GM18499 (cell line): ENCODE measurements at regions not wholly inside any gene's neighbourhood (a gene's known extent, or its start where the extent isn't known, plus 50 kb on each side); places are given as distances from the start of the nearest gene placed in this dataset.
"Not testable (repeated sequence)": the region's sequence is repeated elsewhere in the genome, so short reads cannot be mapped to it uniquely, and the experiment has no call there.

Experiments
- ATAC-seq: cut with Tn5 transposase; IDR thresholded peaks from one replicate; pipeline ENCODE4 v1.9.1; 2021; ENCODE audit warnings: moderate number of reproducible peaks; ENCODE audit not compliant: insufficient read depth, unreplicated experiment

DNA sequence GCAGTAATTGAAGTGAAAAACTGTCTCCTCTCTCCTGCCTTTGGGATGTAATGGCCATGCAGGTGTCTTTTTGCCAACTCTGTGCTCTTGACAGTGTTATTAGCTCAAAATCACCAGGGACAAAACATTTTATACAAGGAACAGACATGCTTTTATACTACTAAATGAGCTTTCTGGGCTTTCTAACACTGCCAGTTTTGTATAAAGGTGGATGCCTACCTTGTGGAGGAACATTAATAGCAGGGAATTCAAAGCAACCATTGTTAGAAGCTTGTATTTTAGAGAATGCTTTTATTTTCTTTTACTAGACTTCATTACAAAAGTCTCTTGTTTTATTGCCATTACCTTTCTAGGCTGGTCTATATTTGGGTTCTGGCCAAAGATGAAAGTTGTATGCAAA is 54.7 kb upstream of the ARSJ start:
- no peak for ATAC-seq

GRCh38 chr4:114036426-114036825 is 57.0 kb upstream of the ARSJ start:
- no peak for ATAC-seq

- ATAC-seq = no peak
These were observed 57.4 kb upstream of the ARSJ start for GRCh38 chr4:114036864-114037263.

- no peak for ATAC-seq
These were observed 58.5 kb upstream of the ARSJ start for GRCh38 chr4:114037988-114038387.

DNA sequence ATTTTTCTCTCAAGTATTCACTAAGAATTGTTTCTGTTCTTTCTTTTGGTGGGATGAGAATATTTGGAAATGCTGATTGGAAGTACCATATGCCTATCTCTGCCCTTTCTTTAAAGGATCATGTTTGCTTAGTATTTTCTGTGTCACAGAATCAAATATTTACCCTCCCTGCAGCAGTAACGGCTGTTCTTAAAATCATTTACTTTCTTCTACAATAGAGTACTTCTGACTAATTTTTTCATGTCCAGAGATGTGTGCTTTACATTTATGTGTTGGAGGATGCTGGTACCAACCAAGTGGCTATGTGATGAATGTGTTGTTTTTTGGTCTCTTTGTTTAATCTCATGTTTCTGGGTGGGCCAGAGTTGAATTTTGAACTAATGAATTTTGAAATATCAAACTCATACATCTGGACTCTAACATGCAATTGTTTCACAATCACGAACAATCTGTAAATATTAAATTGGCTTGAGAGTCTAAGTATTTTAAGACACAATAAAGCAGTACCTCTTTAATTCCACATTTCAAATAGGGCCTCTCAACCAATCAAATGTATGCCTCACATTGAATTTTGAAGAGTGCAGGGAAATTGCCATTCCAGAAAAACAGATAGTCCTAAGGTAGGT is 59.4 kb upstream of the ARSJ start:
- no peak for ATAC-seq

DNA sequence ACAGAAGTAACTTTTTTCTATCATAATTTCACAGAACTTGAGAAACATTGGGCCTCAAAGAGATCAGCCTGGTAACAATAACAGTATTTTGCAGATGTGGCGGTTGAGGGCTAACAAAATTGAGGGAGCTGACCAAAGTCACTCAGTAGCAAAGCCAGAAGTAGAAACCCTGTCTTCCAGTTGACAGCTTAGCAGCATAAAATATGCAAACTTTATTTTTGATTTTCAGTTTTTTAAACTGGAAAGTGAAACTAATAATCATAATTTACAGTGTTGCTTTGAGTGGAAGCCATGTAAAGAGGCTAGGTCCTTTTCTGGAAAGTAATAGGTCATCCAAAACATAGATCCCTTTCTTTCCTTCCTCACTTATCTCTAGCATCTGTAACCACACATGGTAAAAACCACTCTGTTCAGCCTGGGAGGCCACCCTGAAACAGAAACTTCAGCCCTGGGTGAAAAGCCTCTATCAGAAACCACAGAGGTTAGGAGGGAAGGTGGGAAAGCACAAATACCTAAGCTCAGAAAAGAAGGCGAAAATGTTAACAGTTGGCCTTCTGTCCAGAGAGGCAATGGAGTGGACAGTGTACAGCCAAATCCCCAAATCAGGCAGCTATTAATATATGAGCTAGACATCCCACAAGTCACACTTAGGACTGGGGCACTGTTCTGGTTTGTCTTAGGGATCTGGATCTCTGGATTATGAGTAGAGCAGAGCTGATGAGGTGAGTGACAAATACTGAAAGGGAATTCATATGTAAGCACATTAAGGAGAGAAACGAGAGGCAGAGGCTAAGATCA is 61.1 kb upstream of the ARSJ start:
- ATAC-seq = peak; percentile 75

DNA sequence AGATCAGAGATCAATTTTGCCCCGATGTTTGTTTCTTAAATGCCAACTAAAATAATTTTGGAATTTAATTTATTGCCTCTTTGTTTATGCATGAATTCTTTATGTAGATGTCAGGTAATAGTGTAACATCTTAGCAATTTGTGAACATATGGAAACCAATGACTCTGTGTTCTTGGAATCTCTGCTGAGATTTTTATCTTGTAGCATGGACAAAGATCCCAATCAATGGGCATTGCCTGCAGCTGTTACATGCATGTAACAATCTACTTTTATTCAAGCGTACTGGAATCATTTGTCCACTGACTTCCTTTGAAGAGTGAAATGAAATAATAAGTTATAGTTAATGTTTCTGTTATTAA is 61.6 kb upstream of the ARSJ start:
- no peak for ATAC-seq

DNA sequence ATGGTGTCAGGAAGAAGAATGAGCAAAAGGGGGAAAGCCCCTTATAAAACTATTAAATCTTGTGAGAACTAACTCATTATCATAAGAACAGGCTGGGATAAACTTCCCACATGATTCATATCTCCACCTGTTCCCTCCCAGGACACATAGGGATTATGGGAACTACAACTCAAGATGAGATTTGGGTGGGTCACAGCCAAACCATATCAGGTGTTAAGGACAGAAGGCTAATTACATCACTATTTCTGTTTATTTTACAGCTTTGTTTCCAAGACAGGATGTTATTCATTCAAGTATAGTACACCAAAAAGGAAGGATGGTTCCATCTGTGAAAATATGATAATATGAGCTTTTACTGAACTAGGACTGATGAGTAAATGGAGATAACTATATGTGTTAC is 63.7 kb upstream of the ARSJ start:
- ATAC-seq = no peak

DNA sequence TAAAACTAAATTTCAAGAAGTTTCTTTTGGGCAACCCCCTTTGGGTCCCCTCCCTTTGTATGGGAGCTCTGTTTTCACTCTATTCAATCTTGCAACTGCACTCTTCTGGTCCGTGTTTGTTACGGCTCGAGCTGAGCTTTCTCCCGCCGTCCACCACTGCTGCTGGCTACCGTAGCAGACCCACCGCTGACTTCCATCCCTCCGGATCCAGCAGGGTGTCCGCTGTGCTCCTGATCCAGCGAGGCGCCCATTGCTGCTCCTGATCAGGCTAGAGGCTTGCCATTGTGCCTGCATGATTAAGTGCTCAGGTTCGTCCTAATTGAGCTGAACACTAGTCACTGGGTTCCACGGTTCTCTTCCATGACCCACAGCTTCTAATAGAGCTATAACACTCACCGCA is 64.9 kb upstream of the ARSJ start:
- not testable (repeated sequence) for ATAC-seq

- no peak for ATAC-seq
These were observed 66.9 kb upstream of the ARSJ start for GRCh38 chr4:114046331-114046730.

GRCh38 chr4:114048154-114048553 is 68.7 kb upstream of the ARSJ start:
- not testable (repeated sequence) for ATAC-seq

- ATAC-seq = no peak
These were observed 72.8 kb upstream of the ARSJ start for GRCh38 chr4:114052227-114052626.

DNA sequence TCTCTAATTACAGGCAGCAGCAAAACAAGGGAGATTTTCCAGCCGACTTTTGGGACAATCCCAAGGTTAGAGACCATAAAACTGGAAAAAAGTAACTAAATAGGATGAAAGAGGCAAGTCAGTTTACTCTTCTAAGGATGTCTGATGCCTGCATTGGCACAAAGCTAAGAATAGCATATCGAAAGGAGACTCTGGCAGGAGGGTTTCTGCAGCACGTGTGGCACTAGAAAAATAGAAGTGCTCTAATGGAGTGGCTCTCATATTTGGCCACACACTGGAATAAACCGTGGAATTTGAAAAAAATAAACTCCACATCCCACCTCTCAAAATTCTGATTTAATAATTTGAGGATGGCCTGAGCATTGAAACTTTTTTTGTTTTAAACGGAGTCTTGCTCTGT is 77.2 kb upstream of the ARSJ start:
- ATAC-seq = no peak

DNA sequence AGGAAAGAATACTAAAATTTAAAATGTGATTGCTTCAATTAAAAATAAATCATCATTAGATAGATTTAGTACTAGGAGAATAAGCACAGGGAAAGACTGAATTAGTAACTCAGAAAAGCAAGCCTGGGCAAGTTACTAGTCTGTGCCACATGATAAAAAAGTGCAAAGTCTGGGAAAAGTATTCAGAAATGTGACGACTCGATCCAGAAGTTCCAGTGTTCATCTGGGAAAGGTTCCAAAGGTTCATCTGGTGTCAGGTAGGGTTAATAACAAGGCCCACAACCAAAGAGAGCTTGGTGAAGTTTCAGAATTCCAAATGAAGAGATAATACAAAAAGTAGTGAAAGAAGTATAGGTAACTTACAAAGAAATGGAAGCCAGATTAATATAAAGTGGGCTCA is 78.3 kb upstream of the ARSJ start:
- ATAC-seq = no peak

GRCh38 chr4:114062499-114062898 is 83.1 kb upstream of the ARSJ start:
- no peak for ATAC-seq

GRCh38 chr4:114072781-114073180 is 93.3 kb upstream of the ARSJ start:
- ATAC-seq = no peak

GRCh38 chr4:114076899-114077570 is 97.6 kb upstream of the ARSJ start:
- ATAC-seq = no peak

DNA sequence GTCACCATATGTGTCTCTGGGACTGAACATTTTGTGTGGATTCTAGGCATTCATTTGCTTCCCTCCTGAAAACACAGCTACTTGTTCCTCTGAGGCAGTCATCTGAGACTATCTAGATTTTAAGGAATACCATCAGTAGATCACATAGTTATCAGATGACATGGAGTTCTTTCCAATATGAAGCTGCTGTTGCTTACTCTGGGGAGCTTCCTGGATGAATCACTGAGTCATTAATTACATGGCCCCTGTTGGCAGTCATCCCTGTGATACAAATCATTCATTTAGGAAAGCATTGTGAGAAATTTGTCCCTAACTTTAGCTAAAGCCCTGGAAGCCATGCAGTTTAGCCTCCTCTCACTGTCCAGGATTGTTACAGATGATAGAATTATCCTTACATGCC is 98.2 kb upstream of the ARSJ start:
- no peak for ATAC-seq

- no peak for ATAC-seq
These were observed 99.2 kb upstream of the ARSJ start for GRCh38 chr4:114078636-114079035.

- ATAC-seq = no peak
These were observed 102.3 kb upstream of the ARSJ start for GRCh38 chr4:114081783-114082182.

DNA sequence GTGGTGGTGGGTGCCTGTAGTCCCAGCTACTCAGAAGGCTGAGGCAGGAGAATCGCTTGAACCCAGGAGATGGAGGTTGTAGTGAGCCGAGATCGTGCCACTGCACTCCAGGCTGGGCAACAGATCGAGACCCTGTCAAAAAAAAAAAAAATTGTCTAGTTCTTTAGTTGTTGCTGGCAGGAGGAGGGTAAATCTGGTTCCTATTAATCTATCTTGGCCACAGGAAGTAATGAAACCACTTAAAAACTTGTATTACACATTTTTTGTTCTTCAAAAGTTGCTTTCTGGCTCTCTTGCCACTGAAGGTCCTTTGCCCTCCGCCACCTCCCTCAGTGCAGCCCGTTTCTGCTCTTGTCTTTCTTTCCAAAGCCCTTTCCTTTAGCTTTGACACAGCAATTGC is 102.9 kb upstream of the ARSJ start:
- no peak for ATAC-seq
